Stimulated activated CD4-positive, alpha-beta T cell treated with anti-CD3 and anti-CD28 coated beads, Interleukin-4, amount 100 ng/mL, for 4 hours (primary cell): ENCODE measurements at regions not wholly inside any gene's neighbourhood (a gene's known extent, or its start where the extent isn't known, plus 50 kb on each side); places are given as distances from the start of the nearest gene placed in this dataset.

Experiments
- DNase-seq, 2 experiments: peaks; one replicate each; pipeline ENCODE4 v3.0.0-alpha.2; 2020

- DNase-seq, result no peak
Observed at GRCh38 chrX:131779741-131780140, 235.9 kb downstream of the OR13H1 start.

GRCh38 chrX:131782646-131783045 is 238.8 kb downstream of the OR13H1 start:
- DNase-seq, result no peak

GRCh38 chrX:131783555-131784308 is 239.4 kb upstream of the STK26 start:
- no peak for DNase-seq

- no peak for DNase-seq
Observed at GRCh38 chrX:131789664-131790063, 233.4 kb upstream of the STK26 start.

- no peak for DNase-seq
Observed at GRCh38 chrX:131791608-131792355, 231.3 kb upstream of the STK26 start.

- DNase-seq, result no peak
Observed at GRCh38 chrX:131792356-131792749, 230.7 kb upstream of the STK26 start.

GRCh38 chrX:131792789-131793462 is 230.2 kb upstream of the STK26 start:
- no peak for DNase-seq

GRCh38 chrX:131795442-131796229 is 227.5 kb upstream of the STK26 start:
- no peak for DNase-seq

- DNase-seq, result no peak
Observed at GRCh38 chrX:131801066-131801465, 222.0 kb upstream of the STK26 start.

- DNase-seq, result no peak
Observed at GRCh38 chrX:131801911-131802310, 221.2 kb upstream of the STK26 start.

- DNase-seq, result peak; percentile 2 to 20
Observed at GRCh38 chrX:131802836-131803626, 220.1 kb upstream of the STK26 start.

- peak; percentile 50 to 71 for DNase-seq
Observed at GRCh38 chrX:131812847-131813825, 210.0 kb upstream of the STK26 start.

GRCh38 chrX:131816551-131817136 is 206.5 kb upstream of the STK26 start:
- DNase-seq, result peak; percentile 43 to 69

- DNase-seq, result no peak
Observed at GRCh38 chrX:131818297-131818936, 204.7 kb upstream of the STK26 start.

- no peak for DNase-seq
Observed at GRCh38 chrX:131821945-131822622, 201.0 kb upstream of the STK26 start.

- DNase-seq, result no peak
Observed at GRCh38 chrX:131826572-131826971, 196.5 kb upstream of the STK26 start.

- peak in 1 of 2 experiments; percentile 7 for DNase-seq
Observed at GRCh38 chrX:131827935-131828334, 195.2 kb upstream of the STK26 start.

- DNase-seq, result no peak
Observed at GRCh38 chrX:131828482-131828881, 194.6 kb upstream of the STK26 start.
